ENCODE measurements at regions not wholly inside any gene's neighbourhood (a gene's known extent, or its start where the extent isn't known, plus 50 kb on each side); places are given as distances from the start of the nearest gene placed in this dataset.
"Not testable (repeated sequence)": the region's sequence is repeated elsewhere in the genome, so short reads cannot be mapped to it uniquely, and the experiment has no call there.

GRCh38 chr15:22161398-22161797, 81.1 kb downstream of the OR4M2 start:
- H3K4me1 ChIP-seq (ENCODE audit: control insufficient read depth in 1 of 2, extremely low read depth in 1 of 2, insufficient read depth in 2 of 2, low read length in 2 of 2); H3K36me3 ChIP-seq (ENCODE audit: control insufficient read depth in 2 of 2, extremely low read depth in 1 of 2, insufficient read depth in 1 of 2, low read length in 1 of 2); H3K36me3 Mint-ChIP-seq; POLR2A ChIA-PET; H3K27me3 Mint-ChIP-seq; DNase-seq; H3K27me3 ChIP-seq (replicated peaks in 1 of 2; ENCODE audit: control insufficient read depth in 2 of 2, extremely low read depth in 1 of 2, insufficient read depth in 2 of 2, low read length in 1 of 2); H3K9me3 Mint-ChIP-seq; CTCF ChIA-PET; H3K9me3 ChIP-seq; H3K27ac ChIP-seq (ENCODE audit: low read length); H3K4me3 ChIP-seq (ENCODE audit: control insufficient read depth in 1 of 2, extremely low read depth in 1 of 2, low read length in 1 of 2); H3K27ac Mint-ChIP-seq; H3K4me3 Mint-ChIP-seq; H3K4me1 Mint-ChIP-seq: not testable (repeated sequence)
- WGBS (ENCODE audit: insufficient coverage) = no CpG with 5 or more reads among the region's 4 CpGs
- peak; percentile 74 to 79 (median 78) for ATAC-seq (replicated peaks in 1 of 4)

DNA sequence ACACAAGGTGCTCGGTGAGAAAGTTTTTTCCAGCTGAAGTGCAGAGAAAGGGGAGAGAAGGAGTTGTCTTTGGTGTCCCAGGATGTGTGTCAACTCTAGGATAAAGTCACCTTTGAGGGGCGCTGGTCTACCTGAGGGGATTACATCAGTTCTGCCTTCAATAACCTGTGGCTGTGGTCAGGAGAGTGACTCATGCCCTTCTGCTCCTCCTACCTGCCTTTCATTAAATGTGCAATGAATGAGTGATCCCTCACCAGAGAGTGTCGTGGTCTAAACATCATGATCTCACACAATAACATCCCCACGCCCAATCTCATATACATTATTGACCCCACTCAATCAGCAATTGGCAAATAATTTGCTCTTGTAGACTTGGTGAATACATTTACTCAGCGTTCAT, 83.4 kb downstream of the OR4M2 start:
- WGBS (ENCODE audit: insufficient coverage) = no CpG with 5 or more reads among the region's 5 CpGs

GRCh38 chr15:22167521-22167920, 87.2 kb downstream of the OR4M2 start:
- H3K9me3 Mint-ChIP-seq; H3K27me3 ChIP-seq (replicated peaks in 1 of 2; ENCODE audit: control insufficient read depth in 2 of 2, extremely low read depth in 1 of 2, insufficient read depth in 2 of 2, low read length in 1 of 2); H3K36me3 ChIP-seq (ENCODE audit: control insufficient read depth in 2 of 2, extremely low read depth in 1 of 2, insufficient read depth in 1 of 2, low read length in 1 of 2); H3K36me3 Mint-ChIP-seq; H3K4me3 Mint-ChIP-seq; H3K27ac ChIP-seq (ENCODE audit: low read length); H3K4me3 ChIP-seq (ENCODE audit: control insufficient read depth in 1 of 2, extremely low read depth in 1 of 2, low read length in 1 of 2); H3K4me1 Mint-ChIP-seq; CTCF ChIA-PET; POLR2A ChIA-PET; H3K4me1 ChIP-seq (ENCODE audit: control insufficient read depth in 1 of 2, extremely low read depth in 1 of 2, insufficient read depth in 2 of 2, low read length in 2 of 2); H3K27ac Mint-ChIP-seq; H3K9me3 ChIP-seq; H3K27me3 Mint-ChIP-seq: not testable (repeated sequence)
- DNase-seq = peak in 5 of 35 experiments; percentile 0 to 23 (median 1)
- no CpG with 5 or more reads among the region's 3 CpGs for WGBS (ENCODE audit: insufficient coverage)
- ATAC-seq (replicated peaks in 1 of 4) = peak; percentile 46 to 62 (median 54)

More for the DNA sequence above, 83.4 kb downstream of the OR4M2 start:
- H3K27me3 ChIP-seq (replicated peaks in 1 of 2; ENCODE audit: control insufficient read depth in 2 of 2, extremely low read depth in 1 of 2, insufficient read depth in 2 of 2, low read length in 1 of 2); H3K27ac Mint-ChIP-seq; H3K36me3 Mint-ChIP-seq; H3K4me1 ChIP-seq (ENCODE audit: control insufficient read depth in 1 of 2, extremely low read depth in 1 of 2, insufficient read depth in 2 of 2, low read length in 2 of 2); POLR2A ChIA-PET; H3K4me3 Mint-ChIP-seq; H3K4me3 ChIP-seq (ENCODE audit: control insufficient read depth in 1 of 2, extremely low read depth in 1 of 2, low read length in 1 of 2); H3K27ac ChIP-seq (ENCODE audit: low read length); DNase-seq; CTCF ChIA-PET; H3K9me3 ChIP-seq; H3K27me3 Mint-ChIP-seq; H3K4me1 Mint-ChIP-seq; H3K36me3 ChIP-seq (ENCODE audit: control insufficient read depth in 2 of 2, extremely low read depth in 1 of 2, insufficient read depth in 1 of 2, low read length in 1 of 2); H3K9me3 Mint-ChIP-seq: not testable (repeated sequence)
- ATAC-seq (replicated peaks in 1 of 4) = peak; percentile 14 to 54 (median 46)

GRCh38 chr15:22173029-22173998, 93.0 kb downstream of the OR4M2 start:
- H3K4me3 ChIP-seq (ENCODE audit: control insufficient read depth in 1 of 2, extremely low read depth in 1 of 2, low read length in 1 of 2); H3K27me3 ChIP-seq (replicated peaks in 1 of 2; ENCODE audit: control insufficient read depth in 2 of 2, extremely low read depth in 1 of 2, insufficient read depth in 2 of 2, low read length in 1 of 2); H3K4me3 Mint-ChIP-seq; H3K36me3 Mint-ChIP-seq; H3K36me3 ChIP-seq (ENCODE audit: control insufficient read depth in 2 of 2, extremely low read depth in 1 of 2, insufficient read depth in 1 of 2, low read length in 1 of 2); H3K4me1 Mint-ChIP-seq; H3K27me3 Mint-ChIP-seq; H3K9me3 Mint-ChIP-seq; DNase-seq; H3K9me3 ChIP-seq; H3K4me1 ChIP-seq (ENCODE audit: control insufficient read depth in 1 of 2, extremely low read depth in 1 of 2, insufficient read depth in 2 of 2, low read length in 2 of 2); POLR2A ChIA-PET; H3K27ac Mint-ChIP-seq; CTCF ChIA-PET; H3K27ac ChIP-seq (ENCODE audit: low read length): not testable (repeated sequence)
- ATAC-seq (replicated peaks in 1 of 4) = peak; percentile 73 to 83 (median 77)
- no CpG with 5 or more reads among the region's 19 CpGs for WGBS (ENCODE audit: insufficient coverage)

DNA sequence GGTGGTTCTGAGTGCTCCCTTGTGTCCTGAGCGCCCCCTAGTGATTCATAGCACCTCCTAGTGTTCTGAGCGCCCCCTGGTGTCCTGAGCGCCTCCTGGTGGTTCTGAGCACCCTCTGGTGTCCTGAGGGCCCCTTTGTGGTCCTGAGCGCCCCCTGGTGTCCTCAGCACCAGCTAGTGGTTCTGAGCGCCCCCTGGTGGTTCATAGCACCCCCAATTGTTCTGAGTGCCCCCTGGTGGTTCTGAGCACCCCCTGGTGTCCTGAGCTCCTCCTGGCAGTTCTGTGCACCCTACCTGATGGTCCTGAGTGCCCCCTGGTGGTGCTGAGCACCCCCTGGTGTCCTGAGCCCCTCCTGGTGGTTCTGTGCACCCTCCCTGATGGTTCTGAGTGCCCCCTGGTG, 93.8 kb downstream of the OR4M2 start:
- H3K27ac ChIP-seq (ENCODE audit: low read length); CTCF ChIA-PET; H3K27ac Mint-ChIP-seq; H3K9me3 Mint-ChIP-seq; H3K9me3 ChIP-seq; H3K36me3 ChIP-seq (ENCODE audit: control insufficient read depth in 2 of 2, extremely low read depth in 1 of 2, insufficient read depth in 1 of 2, low read length in 1 of 2); POLR2A ChIA-PET; H3K4me3 Mint-ChIP-seq; H3K4me3 ChIP-seq (ENCODE audit: control insufficient read depth in 1 of 2, extremely low read depth in 1 of 2, low read length in 1 of 2); H3K4me1 Mint-ChIP-seq; DNase-seq; H3K4me1 ChIP-seq (ENCODE audit: control insufficient read depth in 1 of 2, extremely low read depth in 1 of 2, insufficient read depth in 2 of 2, low read length in 2 of 2); H3K36me3 Mint-ChIP-seq; H3K27me3 ChIP-seq (replicated peaks in 1 of 2; ENCODE audit: control insufficient read depth in 2 of 2, extremely low read depth in 1 of 2, insufficient read depth in 2 of 2, low read length in 1 of 2); H3K27me3 Mint-ChIP-seq: not testable (repeated sequence)
- WGBS (ENCODE audit: insufficient coverage) = no CpG with 5 or more reads among the region's 5 CpGs
- peak in 1 of 4 experiments; percentile 18 for ATAC-seq (replicated peaks in 1 of 4)

GRCh38 chr15:22177965-22178364, 97.6 kb downstream of the OR4M2 start:
- DNase-seq; H3K27ac Mint-ChIP-seq; H3K27me3 Mint-ChIP-seq; H3K4me3 Mint-ChIP-seq; CTCF ChIA-PET; POLR2A ChIA-PET; H3K27me3 ChIP-seq (replicated peaks in 1 of 2; ENCODE audit: control insufficient read depth in 2 of 2, extremely low read depth in 1 of 2, insufficient read depth in 2 of 2, low read length in 1 of 2); H3K36me3 Mint-ChIP-seq; H3K9me3 Mint-ChIP-seq; H3K9me3 ChIP-seq; H3K4me1 Mint-ChIP-seq; H3K4me1 ChIP-seq (ENCODE audit: control insufficient read depth in 1 of 2, extremely low read depth in 1 of 2, insufficient read depth in 2 of 2, low read length in 2 of 2); H3K27ac ChIP-seq (ENCODE audit: low read length); H3K36me3 ChIP-seq (ENCODE audit: control insufficient read depth in 2 of 2, extremely low read depth in 1 of 2, insufficient read depth in 1 of 2, low read length in 1 of 2); H3K4me3 ChIP-seq (ENCODE audit: control insufficient read depth in 1 of 2, extremely low read depth in 1 of 2, low read length in 1 of 2): not testable (repeated sequence)
- ATAC-seq (replicated peaks in 1 of 4) = peak; percentile 55 to 75 (median 70)
- no CpG with 5 or more reads among the region's 7 CpGs for WGBS (ENCODE audit: insufficient coverage)

DNA sequence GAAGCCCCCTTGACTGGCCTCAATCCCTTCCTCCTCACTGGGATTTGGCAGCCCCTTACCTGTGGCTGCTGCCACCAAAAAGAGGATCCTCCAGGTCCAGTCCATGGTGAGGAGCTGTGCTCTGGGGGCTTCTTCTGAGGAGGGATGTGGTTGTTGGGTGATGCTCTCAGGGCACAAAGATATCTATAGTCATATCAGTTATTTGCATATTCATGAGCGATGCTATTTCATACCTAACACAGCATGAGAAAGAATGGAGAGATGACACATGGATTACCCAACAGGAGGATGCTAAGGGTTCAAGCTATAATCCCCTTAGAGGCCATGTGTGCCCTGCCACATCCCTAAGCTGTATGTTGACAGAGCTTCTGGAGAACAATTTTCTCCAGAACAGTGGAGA, 98.1 kb downstream of the OR4M2 start:
- H3K36me3 Mint-ChIP-seq, CTCF ChIA-PET: not testable (repeated sequence)

More for the DNA sequence above, 98.1 kb downstream of the OR4M2 start:
- H3K27ac Mint-ChIP-seq; H3K9me3 ChIP-seq; H3K27me3 ChIP-seq (replicated peaks in 1 of 2; ENCODE audit: control insufficient read depth in 2 of 2, extremely low read depth in 1 of 2, insufficient read depth in 2 of 2, low read length in 1 of 2); DNase-seq; POLR2A ChIA-PET; H3K4me3 Mint-ChIP-seq; H3K4me3 ChIP-seq (ENCODE audit: control insufficient read depth in 1 of 2, extremely low read depth in 1 of 2, low read length in 1 of 2); H3K4me1 ChIP-seq (ENCODE audit: control insufficient read depth in 1 of 2, extremely low read depth in 1 of 2, insufficient read depth in 2 of 2, low read length in 2 of 2); H3K27ac ChIP-seq (ENCODE audit: low read length); H3K9me3 Mint-ChIP-seq; H3K36me3 ChIP-seq (ENCODE audit: control insufficient read depth in 2 of 2, extremely low read depth in 1 of 2, insufficient read depth in 1 of 2, low read length in 1 of 2); H3K4me1 Mint-ChIP-seq; H3K27me3 Mint-ChIP-seq: not testable (repeated sequence)
- no CpG with 5 or more reads among the region's 1 CpG for WGBS (ENCODE audit: insufficient coverage)
- peak; percentile 70 to 78 (median 73) for ATAC-seq (replicated peaks in 1 of 4)
